Osteocyte (in vitro differentiated cells): ENCODE measurements at regions not wholly inside any gene's neighbourhood (a gene's known extent, or its start where the extent isn't known, plus 50 kb on each side); places are given as distances from the start of the nearest gene placed in this dataset.

Experiments used
- DNase-seq: peaks from one replicate; pipeline ENCODE4 v3.0.0; 2021; ENCODE audit warnings: mixed read lengths; ENCODE audit not compliant: unreplicated experiment; ENCODE audit errors: extremely low spot score
- H3K27ac Mint-ChIP-seq: one replicate; pipeline ENCODE4 v1.8.0; 2021; ENCODE audit warnings: mild to moderate bottlenecking, mixed read lengths; ENCODE audit not compliant: unreplicated experiment
- H3K27me3 Mint-ChIP-seq: one replicate; pipeline ENCODE4 v1.8.0; 2021; ENCODE audit warnings: mixed read lengths; ENCODE audit not compliant: unreplicated experiment
- H3K36me3 Mint-ChIP-seq: one replicate; pipeline ENCODE4 v1.8.0; 2021; ENCODE audit warnings: mixed read lengths; ENCODE audit not compliant: unreplicated experiment
- H3K4me1 Mint-ChIP-seq: one replicate; pipeline ENCODE4 v1.8.0; 2021; ENCODE audit warnings: mixed read lengths; ENCODE audit not compliant: unreplicated experiment
- H3K4me3 Mint-ChIP-seq: one replicate; pipeline ENCODE4 v1.8.0; 2021; ENCODE audit warnings: mild to moderate bottlenecking, moderate library complexity, mixed read lengths; ENCODE audit not compliant: unreplicated experiment
- H3K9me3 Mint-ChIP-seq: one replicate; pipeline ENCODE4 v1.8.0; 2021; ENCODE audit warnings: mixed read lengths; ENCODE audit not compliant: unreplicated experiment
- CTCF ChIP-seq: fragments of 200-600 bp; sonication (generic); IDR thresholded peaks from 2 replicates; pipeline ENCODE4 v1.5.0; 2021; ENCODE audit warnings: antibody characterized with exemption, mild to moderate bottlenecking, moderate library complexity

- Mint-ChIP-seq H3K27ac (no peak overlapping the region), H3K36me3 (no peaks in the 10 kb centered on the region), H3K4me3 (no peak overlapping the region), H3K4me1 (peaks cover 3% of the 10 kb centered on the region), H3K9me3 (peaks cover 9% of the 10 kb centered on the region), H3K27me3 (no peaks in the 10 kb centered on the region)
- DNase-seq, result no peak
- no peak for TF ChIP-seq CTCF
Observed at GRCh38 chr3:110139821-110140220, 802.5 kb upstream of the DPPA4 start.

GRCh38 chr3:110149763-110150162, 812.4 kb upstream of the DPPA4 start:
- no peak for DNase-seq
- TF ChIP-seq CTCF, result no peak
- H3K27ac Mint-ChIP-seq, result no peak overlapping the region
- peaks cover 2% of the 10 kb centered on the region for H3K36me3 Mint-ChIP-seq
- H3K9me3 Mint-ChIP-seq, result peaks cover 26% of the 10 kb centered on the region
- H3K4me1 Mint-ChIP-seq, result no peaks in the 10 kb centered on the region
- H3K4me3 Mint-ChIP-seq, result no peak overlapping the region
- H3K27me3 Mint-ChIP-seq, result no peaks in the 10 kb centered on the region

- no peaks in the 10 kb centered on the region for H3K4me1 Mint-ChIP-seq
- no peak overlapping the region for H3K4me3 Mint-ChIP-seq
- DNase-seq, result no peak
- no peaks in the 10 kb centered on the region for H3K36me3 Mint-ChIP-seq
- H3K9me3 Mint-ChIP-seq, result no peaks in the 10 kb centered on the region
- no peak overlapping the region for H3K27ac Mint-ChIP-seq
- no peaks in the 10 kb centered on the region for H3K27me3 Mint-ChIP-seq
- no peak for TF ChIP-seq CTCF
Observed at GRCh38 chr3:110157221-110157620, 819.9 kb upstream of the DPPA4 start.

GRCh38 chr3:110164632-110165369, 827.5 kb upstream of the DPPA4 start:
- H3K27ac Mint-ChIP-seq, result no peak overlapping the region
- no peaks in the 10 kb centered on the region for H3K36me3 Mint-ChIP-seq
- no peaks in the 10 kb centered on the region for H3K27me3 Mint-ChIP-seq
- no peak for DNase-seq
- no peak for TF ChIP-seq CTCF
- H3K9me3 Mint-ChIP-seq, result no peaks in the 10 kb centered on the region
- H3K4me1 Mint-ChIP-seq, result peaks cover 17% of the 10 kb centered on the region
- no peak overlapping the region for H3K4me3 Mint-ChIP-seq

GRCh38 chr3:110165370-110165743, 828.0 kb upstream of the DPPA4 start:
- TF ChIP-seq CTCF, result no peak
- no peak overlapping the region for H3K4me3 Mint-ChIP-seq

More at GRCh38 chr3:110165370-110165743, 828.0 kb upstream of the DPPA4 start:
- no peaks in the 10 kb centered on the region for H3K36me3 Mint-ChIP-seq
- no peak overlapping the region for H3K27ac Mint-ChIP-seq
- no peaks in the 10 kb centered on the region for H3K9me3 Mint-ChIP-seq
- DNase-seq, result no peak
- H3K27me3 Mint-ChIP-seq, result no peaks in the 10 kb centered on the region
- H3K4me1 Mint-ChIP-seq, result peaks cover 17% of the 10 kb centered on the region
